Lower lobe of right lung (tissue), 2 donors: ENCODE measurements at regions not wholly inside any gene's neighbourhood (a gene's known extent, or its start where the extent isn't known, plus 50 kb on each side); places are given as distances from the start of the nearest gene placed in this dataset.

ENCODE experiments used
- ATAC-seq, 2 donors: fragments of 200-7000 bp; cut with Tn5 transposase; one replicate each; pipeline ENCODE4 v1.9.1; 2020 to 2022; ENCODE audit warnings: mild to moderate bottlenecking in 2 of 2, moderate library complexity in 2 of 2
- DNase-seq: peaks from one replicate; pipeline ENCODE4 v3.0.0-alpha.2; 2020
- H3K27ac ChIP-seq: fragments of 200-600 bp; one replicate; pipeline ENCODE4 v1.8.0; 2022
- H3K27me3 ChIP-seq: fragments of 200-600 bp; one replicate; pipeline ENCODE4 v1.8.0; 2022; ENCODE audit warnings: low read depth
- H3K36me3 ChIP-seq: fragments of 200-600 bp; one replicate; pipeline ENCODE4 v1.8.0; 2022; ENCODE audit warnings: mild to moderate bottlenecking
- H3K4me1 ChIP-seq: fragments of 200-600 bp; one replicate; pipeline ENCODE4 v1.8.0; 2022
- H3K4me3 ChIP-seq: fragments of 200-600 bp; one replicate; pipeline ENCODE4 v1.8.0; 2022; ENCODE audit warnings: mild to moderate bottlenecking
- H3K9me3 ChIP-seq: fragments of 200-600 bp; one replicate; pipeline ENCODE4 v1.8.0; 2022
- intact Hi-C: fragments of 100-400 bp; cut with DNase I; formaldehyde crosslinking; loops from one replicate; pipeline ENCODE4 v1.11.0; 2022
- TF ChIP-seq, protein P1 (sequence below): fragments of 200-600 bp; IDR thresholded peaks from one replicate; pipeline ENCODE4 v1.8.0; 2022; ENCODE audit warnings: antibody characterized with exemption, mild to moderate bottlenecking
- donor health status: DM: no; HTN: yes; CAD: no; lungs with severe emphysema.

DNA sequence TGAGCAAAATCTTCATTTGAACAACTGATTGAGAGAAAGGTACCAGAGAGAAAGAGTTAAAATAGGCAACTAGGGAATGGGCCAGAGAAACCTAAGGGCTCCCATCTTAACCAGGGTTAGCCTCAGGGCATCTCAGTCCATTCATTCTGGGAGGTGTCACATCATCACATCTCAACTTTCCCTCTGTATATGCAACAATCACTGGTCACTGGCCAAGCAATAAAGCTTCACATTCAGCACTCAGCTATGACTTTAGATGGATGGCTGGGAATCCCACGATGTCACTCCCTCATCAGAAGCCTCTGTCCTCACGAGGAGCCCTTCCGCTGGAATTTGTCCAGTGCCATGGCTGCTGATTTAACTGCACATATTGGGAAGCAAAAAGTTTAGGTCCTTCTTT, 172.1 kb upstream of the MGMT start:
- TF ChIP-seq, protein P1, sequence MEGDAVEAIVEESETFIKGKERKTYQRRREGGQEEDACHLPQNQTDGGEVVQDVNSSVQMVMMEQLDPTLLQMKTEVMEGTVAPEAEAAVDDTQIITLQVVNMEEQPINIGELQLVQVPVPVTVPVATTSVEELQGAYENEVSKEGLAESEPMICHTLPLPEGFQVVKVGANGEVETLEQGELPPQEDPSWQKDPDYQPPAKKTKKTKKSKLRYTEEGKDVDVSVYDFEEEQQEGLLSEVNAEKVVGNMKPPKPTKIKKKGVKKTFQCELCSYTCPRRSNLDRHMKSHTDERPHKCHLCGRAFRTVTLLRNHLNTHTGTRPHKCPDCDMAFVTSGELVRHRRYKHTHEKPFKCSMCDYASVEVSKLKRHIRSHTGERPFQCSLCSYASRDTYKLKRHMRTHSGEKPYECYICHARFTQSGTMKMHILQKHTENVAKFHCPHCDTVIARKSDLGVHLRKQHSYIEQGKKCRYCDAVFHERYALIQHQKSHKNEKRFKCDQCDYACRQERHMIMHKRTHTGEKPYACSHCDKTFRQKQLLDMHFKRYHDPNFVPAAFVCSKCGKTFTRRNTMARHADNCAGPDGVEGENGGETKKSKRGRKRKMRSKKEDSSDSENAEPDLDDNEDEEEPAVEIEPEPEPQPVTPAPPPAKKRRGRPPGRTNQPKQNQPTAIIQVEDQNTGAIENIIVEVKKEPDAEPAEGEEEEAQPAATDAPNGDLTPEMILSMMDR, result no peak
- Histone ChIP-seq H3K4me3 (no peak overlapping the region), H3K27ac (no peak overlapping the region), H3K9me3 (no peaks in the 10 kb centered on the region), H3K36me3 (no peaks in the 10 kb centered on the region), H3K27me3 (peaks cover 9% of the 10 kb centered on the region), H3K4me1 (no peaks in the 10 kb centered on the region)
- ATAC-seq (no peak), DNase-seq (no peak)
- intact Hi-C loops, result no loop called here

DNA sequence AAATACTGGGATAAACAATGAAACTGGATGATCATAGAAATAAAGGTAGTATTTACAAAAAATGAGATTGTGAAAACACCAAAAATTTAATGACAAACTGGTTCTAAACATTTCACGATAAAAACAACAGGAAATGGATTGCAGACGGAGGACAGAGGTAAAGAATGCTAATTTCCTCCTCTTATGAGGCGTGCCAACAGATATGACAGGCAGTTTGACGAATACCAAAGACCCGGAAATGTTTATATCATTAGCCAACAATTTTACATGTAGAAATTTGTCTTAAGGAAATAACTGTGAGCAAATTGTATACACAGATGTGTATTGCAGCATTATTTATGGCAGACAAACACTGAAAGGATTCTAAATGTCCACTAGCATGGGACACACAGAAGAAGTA, 162.0 kb upstream of the MGMT start:
- DNase-seq (no peak), ATAC-seq (no peak)
- intact Hi-C loops, result no loop called here
- Histone ChIP-seq H3K4me3 (no peak overlapping the region), H3K4me1 (no peaks in the 10 kb centered on the region), H3K9me3 (no peaks in the 10 kb centered on the region), H3K27ac (no peak overlapping the region), H3K36me3 (no peaks in the 10 kb centered on the region), H3K27me3 (no peaks in the 10 kb centered on the region)
- TF ChIP-seq, protein P1, result no peak

DNA sequence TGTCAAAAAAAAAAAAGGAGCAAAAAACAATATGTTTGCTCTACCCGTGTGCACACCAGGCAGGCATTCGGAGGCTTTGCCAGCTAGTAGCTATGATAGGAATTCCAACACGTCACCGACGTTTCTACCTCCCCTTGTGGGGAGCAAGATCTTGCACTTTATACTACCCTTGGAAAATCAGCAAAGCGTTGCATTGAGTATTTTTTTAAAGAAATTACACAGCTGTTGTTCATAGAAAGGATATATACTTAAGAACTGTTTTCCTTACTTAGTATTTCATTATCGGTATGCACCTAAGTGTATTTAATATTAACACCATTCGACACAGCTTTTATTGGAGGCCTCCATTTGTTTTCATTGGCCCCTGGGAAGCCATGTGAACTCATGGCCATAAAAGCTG, 159.9 kb upstream of the MGMT start:
- Histone ChIP-seq H3K9me3 (no peaks in the 10 kb centered on the region), H3K4me1 (no peaks in the 10 kb centered on the region), H3K36me3 (no peaks in the 10 kb centered on the region), H3K27ac (no peak overlapping the region), H3K4me3 (no peak overlapping the region), H3K27me3 (no peaks in the 10 kb centered on the region)
- DNase-seq (no peak), ATAC-seq (no peak)
- TF ChIP-seq, protein P1, result no peak
- intact Hi-C loops, result no loop called here

DNA sequence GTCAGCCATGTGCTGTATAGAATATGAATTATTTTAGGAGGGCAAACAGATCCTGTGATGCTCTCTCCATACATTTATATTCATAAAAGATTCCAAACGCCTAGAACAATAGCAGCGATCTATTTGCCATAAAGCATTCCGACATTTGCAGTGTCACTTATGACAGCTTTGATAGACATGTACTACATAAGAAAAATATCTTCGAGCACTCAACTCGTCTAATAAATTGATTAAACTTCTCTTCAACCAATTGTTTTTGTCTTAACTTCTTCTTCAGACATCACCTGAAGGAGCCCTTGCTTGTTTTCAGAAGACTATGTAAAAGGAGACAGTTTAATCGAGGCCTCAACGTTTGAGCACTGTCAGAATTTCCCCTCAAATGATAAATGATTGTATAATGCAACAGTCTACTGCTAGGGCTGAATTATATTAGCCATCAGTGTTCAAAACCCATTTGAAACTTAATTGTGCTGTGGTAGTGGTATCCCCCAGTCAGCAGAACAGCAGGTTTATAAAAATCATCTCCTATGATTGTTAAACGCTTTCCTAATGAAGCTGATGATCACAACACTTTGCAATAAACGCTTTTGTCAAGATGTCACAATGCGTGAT, 158.0 kb upstream of the MGMT start:
- intact Hi-C loops, result no loop called here
- TF ChIP-seq, protein P1, result no peak
- Histone ChIP-seq H3K27ac (no peak overlapping the region), H3K27me3 (no peaks in the 10 kb centered on the region), H3K36me3 (no peaks in the 10 kb centered on the region), H3K4me1 (no peaks in the 10 kb centered on the region), H3K9me3 (no peaks in the 10 kb centered on the region), H3K4me3 (no peak overlapping the region)
- ATAC-seq, result no peak
- no peak for DNase-seq

DNA sequence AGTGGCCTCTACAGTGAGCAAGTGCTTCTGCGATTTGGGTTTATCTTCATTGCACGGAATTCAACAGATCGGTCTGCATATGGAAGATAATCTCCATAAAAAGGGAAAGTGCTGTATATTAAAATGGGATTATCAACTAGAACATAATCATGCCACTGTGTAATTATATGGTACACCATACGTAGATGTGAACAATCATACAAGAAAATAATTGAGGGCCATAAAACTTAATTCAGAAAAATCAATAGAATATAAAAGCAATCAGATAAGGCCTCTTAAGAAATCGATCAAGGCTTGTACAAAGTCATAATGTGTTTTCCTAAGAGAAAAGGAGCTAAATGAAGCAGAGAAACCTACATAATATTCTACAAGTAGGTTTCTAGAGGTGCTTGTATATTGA, 157.5 kb upstream of the MGMT start:
- H3K27ac ChIP-seq, result no peak overlapping the region
- intact Hi-C loops, result no loop called here
- TF ChIP-seq, protein P1, result no peak
- H3K27me3 ChIP-seq, result no peaks in the 10 kb centered on the region
- DNase-seq, result no peak
- no peak for ATAC-seq
- H3K4me3 ChIP-seq, result no peak overlapping the region
- no peaks in the 10 kb centered on the region for H3K36me3 ChIP-seq
- H3K4me1 ChIP-seq, result no peaks in the 10 kb centered on the region
- H3K9me3 ChIP-seq, result no peaks in the 10 kb centered on the region

DNA sequence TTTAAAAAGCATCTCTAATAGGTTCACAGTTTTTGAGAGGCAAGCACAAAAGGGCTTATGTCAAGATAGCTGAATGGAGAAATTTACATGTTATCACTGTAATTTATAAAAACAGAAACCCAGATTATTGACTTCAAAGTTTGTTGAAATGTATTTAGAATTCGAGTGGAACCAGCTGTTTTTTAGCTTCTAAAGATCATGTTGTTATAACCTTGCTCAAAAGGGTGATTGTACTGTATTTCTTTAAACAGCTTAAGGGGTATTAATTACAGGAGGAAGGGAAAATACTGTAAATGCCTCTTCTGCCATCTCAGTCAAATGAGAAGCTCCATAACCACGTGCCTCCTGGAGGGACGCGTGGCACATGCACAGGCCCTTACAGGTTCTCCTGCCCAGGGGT, 156.2 kb upstream of the MGMT start:
- intact Hi-C loops, result no loop called here
- H3K9me3 ChIP-seq, result peaks cover 3% of the 10 kb centered on the region
- H3K27ac ChIP-seq, result no peak overlapping the region
- no peaks in the 10 kb centered on the region for H3K36me3 ChIP-seq
- DNase-seq (no peak), ATAC-seq (no peak)
- TF ChIP-seq, protein P1, result no peak
- H3K4me3 ChIP-seq, result no peak overlapping the region
- no peaks in the 10 kb centered on the region for H3K27me3 ChIP-seq
- no peaks in the 10 kb centered on the region for H3K4me1 ChIP-seq
